Mesendoderm (in vitro differentiated cells): ENCODE measurements at regions not wholly inside any gene's neighbourhood (a gene's known extent, or its start where the extent isn't known, plus 50 kb on each side); places are given as distances from the start of the nearest gene placed in this dataset.

Source experiments
- DNase-seq: peaks from one replicate; pipeline ENCODE4 v3.0.0; 2013
- H2AK5ac ChIP-seq: 2 replicates; pipeline ENCODE4 v1.6.1; 2013; ENCODE audit warnings: low read length, inconsistent platforms
- H2BK120ac ChIP-seq: 2 replicates; pipeline ENCODE4 v1.6.1; 2013; ENCODE audit warnings: low read depth, mild to moderate bottlenecking, low read length, moderate library complexity, mixed read lengths
- H2BK15ac ChIP-seq: replicated peaks from 2 replicates; pipeline ENCODE4 v1.6.1; 2013; ENCODE audit warnings: low read depth, mild to moderate bottlenecking, moderate library complexity
- H2BK5ac ChIP-seq: 2 replicates; pipeline ENCODE4 v1.6.1; 2013; ENCODE audit warnings: low read length, inconsistent platforms
- H3K18ac ChIP-seq: 2 replicates; pipeline ENCODE4 v1.6.1; 2013; ENCODE audit warnings: mild to moderate bottlenecking, low read length, mixed read lengths
- H3K23ac ChIP-seq: one replicate; pipeline ENCODE4 v1.6.1; 2013; ENCODE audit warnings: low read length
- H3K27ac ChIP-seq: 2 replicates; pipeline ENCODE4 v1.5.1; 2013; ENCODE audit warnings: low read depth, mild to moderate bottlenecking, inconsistent platforms, low read length, moderate library complexity
- H3K27me3 ChIP-seq: 2 replicates; pipeline ENCODE4 v1.6.1; 2013; ENCODE audit warnings: low read length, control low read depth, mild to moderate bottlenecking, inconsistent platforms; ENCODE audit not compliant: insufficient read depth, poor library complexity
- H3K36me3 ChIP-seq: 2 replicates; pipeline ENCODE4 v1.6.1; 2013; ENCODE audit warnings: low read length, inconsistent platforms; ENCODE audit not compliant: control insufficient read depth, insufficient read depth
- H3K4ac ChIP-seq: one replicate; pipeline ENCODE4 v1.6.1; 2013; ENCODE audit warnings: low read depth, mild to moderate bottlenecking, low read length, moderate library complexity
- H3K4me1 ChIP-seq: 2 replicates; pipeline ENCODE4 v1.6.1; 2013; ENCODE audit warnings: low read depth, low read length, inconsistent platforms; ENCODE audit not compliant: control insufficient read depth
- H3K4me2 ChIP-seq: 2 replicates; pipeline ENCODE4 v1.6.1; 2013; ENCODE audit warnings: low read length
- H3K4me3 ChIP-seq: 2 replicates; pipeline ENCODE4 v1.5.1; 2013; ENCODE audit warnings: mild to moderate bottlenecking, low read length
- H3K56ac ChIP-seq: one replicate; pipeline ENCODE4 v1.6.1; 2013; ENCODE audit warnings: low read length
- H3K79me1 ChIP-seq: 2 replicates; pipeline ENCODE4 v1.6.1; 2013; ENCODE audit warnings: low read length, inconsistent platforms
- H3K79me2 ChIP-seq: 2 replicates; pipeline ENCODE4 v1.6.1; 2013; ENCODE audit warnings: mild to moderate bottlenecking, low read length; ENCODE audit not compliant: control insufficient read depth, insufficient read depth
- H3K9ac ChIP-seq: 2 replicates; pipeline ENCODE4 v1.6.1; 2013; ENCODE audit warnings: low read length, inconsistent platforms
- H4K5ac ChIP-seq: one replicate; pipeline ENCODE4 v1.6.1; 2013; ENCODE audit warnings: low read length
- H4K8ac ChIP-seq: one replicate; pipeline ENCODE4 v1.6.1; 2013; ENCODE audit warnings: low read depth, mild to moderate bottlenecking, control low read depth, low read length, moderate library complexity
- WGBS: extraction: QIAGEN DNeasy Blood & Tissue Kit; methylation state at CpG from one replicate; pipeline ENCODE4 v1.1.7; 2013; ENCODE audit warnings: low lambda C conversion rate, missing lambda C conversion rate; ENCODE audit not compliant: insufficient coverage; ENCODE audit errors: extremely low coverage; 5-methylcytosine and 5-hydroxymethylcytosine counted together

DNA sequence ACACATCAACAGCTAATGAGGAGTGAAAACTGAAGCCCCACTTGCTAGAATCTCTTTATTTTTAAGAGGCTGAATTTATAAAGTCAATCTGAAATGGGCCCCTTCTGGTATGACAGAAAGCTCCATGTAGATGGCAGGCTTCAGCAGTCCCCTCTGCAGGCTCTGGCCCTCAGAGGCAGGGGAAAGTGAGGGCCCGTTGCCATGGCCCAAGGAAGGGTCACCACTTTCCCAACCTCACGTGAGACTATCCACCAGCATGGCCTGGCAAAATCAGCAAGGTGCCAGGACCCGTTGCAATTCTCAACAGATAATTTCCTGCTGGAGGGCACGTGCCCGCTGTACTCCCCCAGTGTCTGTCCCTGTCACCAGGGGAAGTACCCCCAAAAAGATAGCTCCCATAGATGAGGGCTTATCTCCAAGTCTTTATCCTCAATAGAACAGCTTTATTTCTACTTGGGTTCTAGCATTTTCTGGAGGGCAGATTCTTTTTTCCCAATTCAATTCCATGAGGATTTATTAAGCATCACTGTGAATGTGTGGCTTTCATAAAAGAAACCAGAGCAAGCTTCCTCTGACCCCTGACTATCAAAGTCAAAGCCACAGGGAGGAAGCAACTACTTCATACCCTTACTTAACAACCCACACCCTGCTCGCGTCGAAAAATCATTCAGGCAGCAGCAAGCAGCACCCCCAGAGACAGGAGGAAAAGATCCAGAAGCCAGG, 85.4 kb upstream of the FSTL4 start:
- no peak overlapping the region for H2AK5ac ChIP-seq
- no peak overlapping the region for H4K8ac ChIP-seq
- no peaks in the 10 kb centered on the region for H3K36me3 ChIP-seq
- H3K4me2 ChIP-seq = no peak overlapping the region
- H3K79me1 ChIP-seq = no peaks in the 10 kb centered on the region
- H3K79me2 ChIP-seq = no peaks in the 10 kb centered on the region
- H4K5ac ChIP-seq = no peak overlapping the region
- H3K27me3 ChIP-seq = no peaks in the 10 kb centered on the region
- no peak overlapping the region for H3K27ac ChIP-seq
- WGBS = no CpG with 5 or more reads among the region's 8 CpGs
- H2BK5ac ChIP-seq = no peak overlapping the region
- H3K23ac ChIP-seq = no peak overlapping the region
- no peak overlapping the region for H3K4ac ChIP-seq
- H2BK120ac ChIP-seq = no peak overlapping the region
- H3K4me1 ChIP-seq = no peaks in the 10 kb centered on the region
- H3K9ac ChIP-seq = no peak overlapping the region
- H3K4me3 ChIP-seq = no peak overlapping the region
- no peak for DNase-seq
- H2BK15ac ChIP-seq = no peak overlapping the region
- H3K18ac ChIP-seq = no peak overlapping the region
- no peak overlapping the region for H3K56ac ChIP-seq

DNA sequence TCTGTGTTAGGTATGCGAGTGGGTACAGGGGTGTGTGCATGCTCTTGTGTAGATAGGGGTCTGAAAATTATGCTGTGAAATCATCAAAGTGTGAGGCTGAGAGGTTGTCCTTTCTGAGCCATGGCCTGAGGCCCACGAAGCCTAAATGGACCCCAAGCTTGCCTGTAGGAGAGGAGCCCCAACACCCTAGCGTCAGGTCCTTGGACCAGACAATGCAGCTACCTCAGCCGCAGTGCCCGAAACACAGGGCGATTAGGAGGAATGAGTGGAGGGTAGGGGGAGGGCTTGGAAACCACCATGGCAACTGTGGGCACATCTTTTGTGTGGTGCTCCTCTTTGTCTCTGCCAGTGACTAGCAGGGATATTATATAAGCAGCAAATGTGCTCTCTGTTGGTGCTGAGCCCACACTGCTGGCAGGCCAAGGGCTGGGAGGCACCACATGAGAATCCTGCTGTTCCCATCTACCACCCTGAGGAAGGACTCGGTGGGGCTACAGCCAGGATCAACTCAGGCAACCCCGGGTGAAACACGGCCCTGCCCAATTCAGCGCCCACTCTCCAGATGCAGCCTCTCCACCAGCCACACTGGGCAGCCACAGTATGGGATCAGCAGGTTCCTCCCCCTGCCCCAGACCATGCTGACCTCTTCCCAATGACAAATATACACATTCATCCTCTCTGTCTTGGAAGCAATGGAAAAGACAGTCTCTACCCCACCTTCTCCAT, 84.6 kb upstream of the FSTL4 start:
- Histone ChIP-seq H2BK5ac (no peak overlapping the region), H2BK120ac (no peak overlapping the region), H3K23ac (no peak overlapping the region), H3K79me1 (no peaks in the 10 kb centered on the region), H3K36me3 (no peaks in the 10 kb centered on the region), H3K56ac (no peak overlapping the region), H2AK5ac (no peak overlapping the region), H3K4me1 (no peaks in the 10 kb centered on the region), H3K9ac (no peak overlapping the region), H4K8ac (no peak overlapping the region), H3K79me2 (no peaks in the 10 kb centered on the region), H3K4me2 (no peak overlapping the region), H3K27me3 (no peaks in the 10 kb centered on the region), H3K27ac (no peak overlapping the region), H3K4me3 (no peak overlapping the region), H4K5ac (no peak overlapping the region), H3K18ac (no peak overlapping the region), H2BK15ac (no peak overlapping the region), H3K4ac (no peak overlapping the region)
- no CpG with 5 or more reads among the region's 10 CpGs for WGBS
- DNase-seq = no peak

DNA sequence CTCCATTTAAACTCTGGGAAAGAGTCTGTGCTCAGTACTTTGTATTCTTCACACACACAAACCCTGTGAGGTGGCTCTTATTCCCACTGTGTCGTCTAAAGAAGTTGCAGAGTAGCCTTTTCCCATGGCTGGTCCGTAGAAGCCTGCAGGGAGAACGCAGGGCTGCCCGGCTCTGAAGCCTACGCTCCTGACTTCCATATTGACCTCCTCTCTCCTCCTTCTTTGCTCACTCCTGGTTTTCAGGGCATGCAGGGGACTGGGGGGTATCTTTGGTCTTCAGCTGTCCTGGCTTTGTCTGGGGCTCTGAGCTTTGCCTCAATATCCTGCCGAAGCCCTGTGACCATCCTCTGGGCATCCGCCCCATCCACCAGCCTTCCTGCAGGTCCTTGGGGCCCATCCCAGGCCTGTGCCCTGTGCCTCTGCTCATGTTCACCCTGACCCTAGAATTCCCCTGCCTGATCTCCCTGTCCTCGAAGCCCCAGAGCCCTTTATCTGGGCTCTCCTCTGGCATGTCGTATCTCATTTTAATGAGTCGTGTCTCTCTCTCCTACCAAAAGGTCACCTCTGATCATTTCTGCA, 83.8 kb upstream of the FSTL4 start:
- Histone ChIP-seq H2BK5ac (no peak overlapping the region), H4K8ac (no peak overlapping the region), H3K4me2 (no peak overlapping the region), H3K36me3 (no peaks in the 10 kb centered on the region), H3K27ac (no peak overlapping the region), H3K23ac (no peak overlapping the region), H3K79me2 (no peaks in the 10 kb centered on the region), H3K56ac (no peak overlapping the region), H2BK120ac (no peak overlapping the region), H4K5ac (no peak overlapping the region), H3K4me3 (no peak overlapping the region), H3K9ac (no peak overlapping the region), H3K4me1 (no peaks in the 10 kb centered on the region), H3K27me3 (no peaks in the 10 kb centered on the region), H3K79me1 (no peaks in the 10 kb centered on the region), H3K18ac (no peak overlapping the region), H2AK5ac (no peak overlapping the region), H3K4ac (no peak overlapping the region), H2BK15ac (no peak overlapping the region)
- WGBS = no CpG with 5 or more reads among the region's 10 CpGs
- no peak for DNase-seq

DNA sequence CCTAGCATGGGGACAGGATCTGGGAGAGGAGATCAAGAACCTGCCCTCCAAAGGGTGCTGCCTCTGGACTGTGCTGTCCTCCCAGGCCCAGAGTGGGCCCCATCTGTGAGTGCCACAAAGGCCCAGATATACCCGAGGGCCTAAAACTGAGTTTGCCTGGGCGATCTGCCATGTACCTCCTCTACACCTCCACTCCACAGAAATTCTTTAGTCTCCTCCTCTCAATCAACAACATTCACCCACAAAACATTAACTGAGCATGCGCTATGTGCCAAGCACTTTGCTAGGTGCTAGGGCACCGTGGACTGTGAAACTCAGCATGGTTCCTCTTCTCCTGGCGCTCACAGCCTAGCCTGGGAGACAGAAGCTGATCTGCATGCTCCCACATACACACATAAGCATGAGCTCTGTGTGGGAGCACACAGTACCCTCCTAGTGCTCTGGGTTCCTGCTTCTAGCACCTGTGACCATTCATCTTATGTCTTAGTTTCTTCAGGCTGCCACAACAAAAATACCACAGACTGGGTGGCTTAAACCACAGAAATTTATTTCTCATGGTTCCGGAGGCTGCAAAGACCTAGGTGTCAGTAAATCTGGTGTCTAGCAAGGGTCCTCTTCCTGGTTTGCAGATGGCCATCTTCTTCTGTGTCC, 82.0 kb upstream of the FSTL4 start:
- H3K4ac ChIP-seq = no peak overlapping the region
- no peaks in the 10 kb centered on the region for H3K27me3 ChIP-seq
- H3K79me1 ChIP-seq = no peaks in the 10 kb centered on the region
- no peaks in the 10 kb centered on the region for H3K4me1 ChIP-seq
- no peak for DNase-seq
- H3K36me3 ChIP-seq = no peaks in the 10 kb centered on the region
- H2BK120ac ChIP-seq = no peak overlapping the region
- no peak overlapping the region for H3K9ac ChIP-seq
- no peak overlapping the region for H2BK15ac ChIP-seq
- H3K27ac ChIP-seq = no peak overlapping the region
- no peak overlapping the region for H3K23ac ChIP-seq
- no peak overlapping the region for H4K8ac ChIP-seq
- no peak overlapping the region for H3K56ac ChIP-seq
- H4K5ac ChIP-seq = no peak overlapping the region
- no peak overlapping the region for H2AK5ac ChIP-seq
- no peak overlapping the region for H3K18ac ChIP-seq
- no peak overlapping the region for H3K4me2 ChIP-seq
- no CpG with 5 or more reads among the region's 6 CpGs for WGBS
- H3K4me3 ChIP-seq = no peak overlapping the region
- H3K79me2 ChIP-seq = no peaks in the 10 kb centered on the region
- no peak overlapping the region for H2BK5ac ChIP-seq

DNA sequence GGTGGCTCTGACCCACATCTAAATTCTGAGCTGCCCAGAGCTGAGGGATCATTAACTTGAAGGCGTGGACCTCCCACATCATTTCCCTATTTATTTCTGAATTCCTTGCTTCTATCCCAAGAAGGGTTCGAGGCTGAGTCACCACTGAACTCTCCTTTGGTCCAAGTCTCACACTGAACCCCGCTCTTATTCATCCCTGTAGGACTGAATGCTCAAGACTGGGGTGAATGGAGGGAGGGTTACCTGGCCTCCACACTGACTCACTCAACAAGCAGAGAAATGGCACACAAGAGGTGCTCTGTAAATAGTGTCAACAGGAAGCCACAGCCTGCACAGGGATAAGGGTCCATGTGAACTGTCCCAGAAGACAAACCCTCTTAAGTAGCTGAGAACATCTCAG, 79.1 kb upstream of the FSTL4 start:
- WGBS = no CpG with 5 or more reads among the region's 3 CpGs
- no peaks in the 10 kb centered on the region for H3K27me3 ChIP-seq
- no peak overlapping the region for H4K5ac ChIP-seq

More for the DNA sequence above, 79.1 kb upstream of the FSTL4 start:
- Histone ChIP-seq H2BK5ac (no peak overlapping the region), H3K27ac (no peak overlapping the region), H2AK5ac (no peak overlapping the region), H2BK120ac (no peak overlapping the region), H3K4me3 (no peak overlapping the region), H3K23ac (no peak overlapping the region), H3K36me3 (no peaks in the 10 kb centered on the region), H3K18ac (no peak overlapping the region), H4K8ac (no peak overlapping the region), H3K4ac (no peak overlapping the region), H3K4me2 (no peak overlapping the region), H3K9ac (no peak overlapping the region), H3K79me2 (no peaks in the 10 kb centered on the region), H2BK15ac (no peak overlapping the region), H3K4me1 (peaks cover 2% of the 10 kb centered on the region), H3K56ac (no peak overlapping the region), H3K79me1 (no peaks in the 10 kb centered on the region)
- DNase-seq = no peak
